Spleen (tissue), 11 donors: ENCODE measurements at regions not wholly inside any gene's neighbourhood (a gene's known extent, or its start where the extent isn't known, plus 50 kb on each side); places are given as distances from the start of the nearest gene placed in this dataset.
A peak's percentile ranks its signal among the peaks of the same experiment; 100 is the strongest.

Experiments
- DNase-seq: peaks from one replicate; pipeline ENCODE4 v3.0.0-alpha.2; 2020
- H3K27ac ChIP-seq, 8 donors: fragments of 200-600 bp; sonication (generic) in 7 of 8; 1 replicate in 4 of 8; 2 replicates in 4 of 8; pipeline versions ENCODE4 v1.5.0 to v1.8.0; 2016 to 2021; ENCODE audit warnings: inconsistent platforms in 4 of 8, mild to moderate bottlenecking in 4 of 8, moderate library complexity in 1 of 8
- H3K27me3 ChIP-seq, 7 donors: fragments of 200-600 bp; sonication (generic) in 6 of 7; replicated peaks in 1 of 7; 1 replicate in 4 of 7; 2 replicates in 3 of 7; pipeline versions ENCODE4 v1.5.0 to v1.8.0; 2016 to 2021; ENCODE audit warnings: inconsistent platforms in 3 of 7, mild to moderate bottlenecking in 1 of 7
- H3K36me3 ChIP-seq, 6 donors: fragments of 200-600 bp; sonication (generic) in 5 of 6; 1 replicate in 4 of 6; 2 replicates in 2 of 6; pipeline versions ENCODE4 v1.5.0 to v1.8.0; 2016 to 2021; ENCODE audit warnings: inconsistent platforms in 2 of 6
- H3K4me1 ChIP-seq, 6 donors: fragments of 200-600 bp; sonication (generic) in 5 of 6; 1 replicate in 3 of 6; 2 replicates in 3 of 6; pipeline versions ENCODE4 v1.5.0 to v1.8.0; 2016 to 2021; ENCODE audit warnings: inconsistent platforms in 3 of 6
- H3K4me3 ChIP-seq, 8 donors: fragments of 200-600 bp; sonication (generic) in 7 of 8; 1 replicate in 4 of 8; 2 replicates in 4 of 8; pipeline versions ENCODE4 v1.5.0 to v1.8.0; 2016 to 2021; ENCODE audit warnings: inconsistent platforms in 4 of 8, mild to moderate bottlenecking in 4 of 8, moderate library complexity in 2 of 8
- H3K9me3 ChIP-seq, 8 donors: fragments of 200-600 bp; sonication (generic) in 7 of 8; 1 replicate in 4 of 8; 2 replicates in 4 of 8; pipeline versions ENCODE4 v1.5.0 to v1.8.0; 2016 to 2021; ENCODE audit warnings: inconsistent platforms in 4 of 8
- POLR2A ChIP-seq, 3 donors: fragments of 450-650 bp; IDR thresholded peaks; one replicate each; pipeline ENCODE4 v1.5.1; 2017; ENCODE audit warnings: antibody characterized with exemption in 3 of 3, mild to moderate bottlenecking in 1 of 3
- POLR2AphosphoS5 ChIP-seq, 3 donors: sonication (generic); formaldehyde crosslinking; IDR thresholded peaks; one replicate each; pipeline ENCODE4 v1.5.1; 2017; ENCODE audit warnings: antibody characterized with exemption in 3 of 3
- WGBS, 5 donors: extraction: QIAGEN DNeasy Blood & Tissue Kit in 3 of 5; methylation state at CpG; one replicate each; pipeline versions ENCODE4 v1.1.5 to v1.1.7; 2013 to 2018; 5-methylcytosine and 5-hydroxymethylcytosine counted together
- intact Hi-C: fragments of 100-400 bp; cut with DNase I; formaldehyde crosslinking; loops from one replicate; pipeline ENCODE4 v1.15.0; 2023; ENCODE audit warnings: low total_unique reads
- TF ChIP-seq, protein P1 (sequence below), 11 experiments: fragments of 200-600 bp in 7 of 11; fragments of 450-650 bp in 4 of 11; sonication (generic) in 4 of 11; IDR thresholded peaks in 8 of 11; conservative IDR thresholded peaks in 3 of 11; 1 replicate in 7 of 11; 2 replicates in 4 of 11; pipeline versions ENCODE4 v1.4.0 to v1.8.0; 2016 to 2021; ENCODE audit warnings: antibody characterized with exemption in 11 of 11, inconsistent platforms in 4 of 11, mild to moderate bottlenecking in 1 of 11
- donor health status: healthy with polysubstance abuse.
- donor health status: DM: no; HTN: no; CAD: no; lungs with moderate emphysema.
- donor health status: DM: no; HTN: no; CAD: no.
- donor health status: Bipolar disorder and iron deficiency.
- donor health status: healthy.
- donor health status: DM: no; HTN: no; CAD: no.
- donor health status: DM: yes; HTN: yes; CAD: no.

DNA sequence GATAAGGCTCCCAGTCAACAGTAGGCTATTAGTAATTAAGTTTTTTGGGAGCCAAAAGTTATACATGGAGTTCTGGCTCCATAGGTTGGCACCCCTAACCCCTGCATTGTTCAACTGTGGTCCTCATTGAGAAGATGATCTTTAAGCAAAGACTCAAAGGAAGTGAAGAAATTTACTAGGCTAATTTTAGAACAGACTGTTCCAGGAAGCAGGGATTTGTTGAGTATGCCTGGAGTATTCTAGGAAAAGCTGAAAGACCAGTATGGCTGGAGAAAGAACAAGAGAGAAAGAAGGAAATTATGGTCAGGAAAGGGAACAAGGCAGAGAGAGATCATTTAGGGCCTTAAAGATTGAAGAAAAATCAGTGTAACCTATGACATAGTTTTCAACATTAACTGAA is 125.1 kb downstream of the PMAIP1 start:
- no peaks in the 10 kb centered on the region for H3K4me1 ChIP-seq

GRCh38 chr18:60024345-60024744 is 124.5 kb downstream of the PMAIP1 start:
- intact Hi-C loops = no loop called here

More for the DNA sequence above, 125.1 kb downstream of the PMAIP1 start:
- peak overlapping the region in 1 of 8 donors; percentile 35 for H3K27ac ChIP-seq
- H3K36me3 ChIP-seq = no peaks in the 10 kb centered on the region
- TF ChIP-seq POLR2AphosphoS5 (IDR thresholded peaks at IDR 0.05) = no peak
- intact Hi-C loops = no loop called here
- no peaks in the 10 kb centered on the region for H3K9me3 ChIP-seq
- no peaks in the 10 kb centered on the region for H3K27me3 ChIP-seq
- no peak for DNase-seq
- H3K4me3 ChIP-seq = no peak overlapping the region

GRCh38 chr18:60022671-60023276 is 123.0 kb downstream of the PMAIP1 start:
- H3K9me3 ChIP-seq = no peaks in the 10 kb centered on the region
- no peaks in the 10 kb centered on the region for H3K27me3 ChIP-seq
- 39 to 71% (median 61%) methylated on average over 2 of the region's 2 CpGs for WGBS, 5 donors
- H3K36me3 ChIP-seq = no peaks in the 10 kb centered on the region
- intact Hi-C loops = no loop called here
- no peaks in the 10 kb centered on the region for H3K4me1 ChIP-seq
- no peak for DNase-seq
- no peak for TF ChIP-seq POLR2A (IDR thresholded peaks at IDR 0.05)
- no peak for TF ChIP-seq POLR2AphosphoS5 (IDR thresholded peaks at IDR 0.05)
- TF ChIP-seq, protein P1, sequence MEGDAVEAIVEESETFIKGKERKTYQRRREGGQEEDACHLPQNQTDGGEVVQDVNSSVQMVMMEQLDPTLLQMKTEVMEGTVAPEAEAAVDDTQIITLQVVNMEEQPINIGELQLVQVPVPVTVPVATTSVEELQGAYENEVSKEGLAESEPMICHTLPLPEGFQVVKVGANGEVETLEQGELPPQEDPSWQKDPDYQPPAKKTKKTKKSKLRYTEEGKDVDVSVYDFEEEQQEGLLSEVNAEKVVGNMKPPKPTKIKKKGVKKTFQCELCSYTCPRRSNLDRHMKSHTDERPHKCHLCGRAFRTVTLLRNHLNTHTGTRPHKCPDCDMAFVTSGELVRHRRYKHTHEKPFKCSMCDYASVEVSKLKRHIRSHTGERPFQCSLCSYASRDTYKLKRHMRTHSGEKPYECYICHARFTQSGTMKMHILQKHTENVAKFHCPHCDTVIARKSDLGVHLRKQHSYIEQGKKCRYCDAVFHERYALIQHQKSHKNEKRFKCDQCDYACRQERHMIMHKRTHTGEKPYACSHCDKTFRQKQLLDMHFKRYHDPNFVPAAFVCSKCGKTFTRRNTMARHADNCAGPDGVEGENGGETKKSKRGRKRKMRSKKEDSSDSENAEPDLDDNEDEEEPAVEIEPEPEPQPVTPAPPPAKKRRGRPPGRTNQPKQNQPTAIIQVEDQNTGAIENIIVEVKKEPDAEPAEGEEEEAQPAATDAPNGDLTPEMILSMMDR (IDR thresholded peaks at IDR 0.05 in 8 of 11, conservative IDR thresholded peaks at IDR 0.05 in 3 of 11) = no peak
- H3K4me3 ChIP-seq = no peak overlapping the region
- H3K27ac ChIP-seq = no peak overlapping the region

More at GRCh38 chr18:60024345-60024744, 124.5 kb downstream of the PMAIP1 start:
- no peaks in the 10 kb centered on the region for H3K4me1 ChIP-seq
- H3K27me3 ChIP-seq = no peaks in the 10 kb centered on the region
- H3K27ac ChIP-seq = no peak overlapping the region
- H3K4me3 ChIP-seq = no peak overlapping the region
- no peaks in the 10 kb centered on the region for H3K36me3 ChIP-seq
- no peaks in the 10 kb centered on the region for H3K9me3 ChIP-seq
- TF ChIP-seq, protein P1 (IDR thresholded peaks at IDR 0.05 in 8 of 11, conservative IDR thresholded peaks at IDR 0.05 in 3 of 11) = no peak
- no peak for TF ChIP-seq POLR2AphosphoS5 (IDR thresholded peaks at IDR 0.05)
- no peak for TF ChIP-seq POLR2A (IDR thresholded peaks at IDR 0.05)
- no peak for DNase-seq
- 42 to 66% (median 47%) methylated on average over 3 of the region's 3 CpGs for WGBS, 5 donors

DNA sequence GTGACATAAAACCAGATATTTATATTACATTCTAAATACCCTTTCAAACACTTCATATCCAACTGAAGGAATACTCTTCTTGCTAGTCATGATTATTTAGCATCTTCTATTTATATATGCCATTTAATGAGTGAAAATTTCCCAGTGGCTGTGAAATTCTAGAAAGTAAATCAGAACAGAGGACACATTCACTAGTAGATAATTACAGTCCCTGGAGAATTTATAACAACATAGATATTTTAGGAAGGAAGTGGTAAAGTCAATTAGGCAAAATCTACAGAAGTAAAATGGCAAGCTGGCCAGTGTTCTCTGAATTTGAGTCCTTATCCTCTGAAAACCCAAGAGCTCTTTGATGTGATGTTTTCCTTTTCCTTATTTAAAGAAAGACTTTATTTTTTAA is 121.8 kb downstream of the PMAIP1 start:
- no peaks in the 10 kb centered on the region for H3K9me3 ChIP-seq
- DNase-seq = no peak
- H3K4me1 ChIP-seq = no peaks in the 10 kb centered on the region
- H3K27me3 ChIP-seq = no peaks in the 10 kb centered on the region
- no peaks in the 10 kb centered on the region for H3K36me3 ChIP-seq
- no peak overlapping the region for H3K27ac ChIP-seq
- no peak overlapping the region for H3K4me3 ChIP-seq
- TF ChIP-seq POLR2A (IDR thresholded peaks at IDR 0.05) = no peak
- TF ChIP-seq, protein P1 (IDR thresholded peaks at IDR 0.05 in 8 of 11, conservative IDR thresholded peaks at IDR 0.05 in 3 of 11) = no peak
- no peak for TF ChIP-seq POLR2AphosphoS5 (IDR thresholded peaks at IDR 0.05)
- intact Hi-C loops = no loop called here
